Cardiac septum (tissue), 1 donor: ENCODE measurements at regions not wholly inside any gene's neighbourhood (a gene's known extent, or its start where the extent isn't known, plus 50 kb on each side); places are given as distances from the start of the nearest gene placed in this dataset.

Experiments used
- DNase-seq: peaks from one replicate; pipeline ENCODE4 v3.0.0-alpha.2; 2020; ENCODE audit warnings: low spot score
- intact Hi-C: fragments of 100-400 bp; cut with DNase I; formaldehyde crosslinking; loops from one replicate; pipeline ENCODE4 v1.14.0; 2022
- donor health status: DM: no; HTN: no; CAD: no.

- intact Hi-C loops: no loop called here
Observed at GRCh38 chr5:2997179-2997578, 245.7 kb upstream of the IRX2 start.

DNA sequence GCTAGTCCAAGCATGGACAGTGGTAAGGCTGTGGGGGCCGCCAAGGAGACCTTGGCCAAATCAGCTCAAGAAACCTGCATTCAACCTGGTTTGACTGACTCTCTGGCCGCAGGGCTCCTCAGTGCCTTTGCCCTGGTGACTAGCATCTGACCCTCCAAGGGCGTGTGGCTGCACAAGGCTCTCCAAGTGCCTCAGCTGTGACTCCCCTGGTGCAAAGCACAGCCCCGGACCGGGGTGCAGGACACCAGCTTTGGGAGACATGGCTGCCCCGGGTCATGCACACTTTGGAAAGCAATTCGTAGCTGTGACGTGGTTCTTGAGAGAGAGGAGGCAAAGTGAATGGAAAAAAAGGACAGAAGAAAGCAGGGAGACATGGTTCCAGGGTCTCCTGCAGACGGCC lies 245.2 kb upstream of the IRX2 start:
- intact Hi-C loops: no loop called here
- DNase-seq: no peak

More at GRCh38 chr5:2997179-2997578, 245.7 kb upstream of the IRX2 start:
- DNase-seq: no peak

DNA sequence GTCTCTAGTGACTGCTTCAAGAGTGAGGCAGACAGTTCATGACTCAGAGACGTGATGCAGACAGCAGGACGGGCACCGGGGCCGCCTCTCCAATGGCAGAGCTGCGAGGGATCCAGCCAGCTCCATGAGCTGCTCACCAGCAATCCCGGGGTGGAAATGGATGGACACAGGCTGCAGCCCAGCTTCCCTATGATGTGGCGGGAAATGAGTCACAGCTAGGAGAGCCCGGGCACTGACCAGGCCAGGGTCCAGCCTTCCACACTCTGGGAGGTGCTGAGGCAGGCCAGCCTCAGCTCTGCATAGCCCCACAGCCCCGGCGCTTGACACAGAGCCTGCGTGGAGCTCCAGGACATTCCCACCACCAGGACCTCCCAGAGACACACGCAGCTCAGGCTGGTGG lies 244.8 kb upstream of the IRX2 start:
- no peak for DNase-seq
- intact Hi-C loops: no loop called here

DNA sequence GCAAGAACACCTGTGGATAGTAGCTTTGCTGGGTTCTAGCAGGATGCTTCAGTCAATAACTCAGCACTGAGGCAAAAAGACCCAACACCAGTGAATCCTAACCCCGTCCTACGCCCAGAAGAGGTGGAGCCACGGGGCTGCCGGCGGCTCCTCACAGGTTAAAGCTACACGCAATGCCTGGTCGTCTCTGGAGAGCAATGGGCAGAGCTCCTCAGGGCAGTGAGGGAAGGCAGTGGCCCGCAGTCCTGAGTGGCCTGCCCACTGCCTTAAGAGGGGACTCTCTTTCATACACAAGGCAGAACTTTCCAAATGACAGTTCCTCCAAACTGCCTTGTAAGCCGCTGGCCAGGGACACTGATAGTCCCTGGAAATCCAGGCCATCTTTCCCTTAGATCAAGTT lies 244.2 kb upstream of the IRX2 start:
- intact Hi-C loops: no loop called here
- DNase-seq: no peak

GRCh38 chr5:2995035-2995434 lies 243.6 kb upstream of the IRX2 start:
- DNase-seq: no peak
- intact Hi-C loops: no loop called here

DNA sequence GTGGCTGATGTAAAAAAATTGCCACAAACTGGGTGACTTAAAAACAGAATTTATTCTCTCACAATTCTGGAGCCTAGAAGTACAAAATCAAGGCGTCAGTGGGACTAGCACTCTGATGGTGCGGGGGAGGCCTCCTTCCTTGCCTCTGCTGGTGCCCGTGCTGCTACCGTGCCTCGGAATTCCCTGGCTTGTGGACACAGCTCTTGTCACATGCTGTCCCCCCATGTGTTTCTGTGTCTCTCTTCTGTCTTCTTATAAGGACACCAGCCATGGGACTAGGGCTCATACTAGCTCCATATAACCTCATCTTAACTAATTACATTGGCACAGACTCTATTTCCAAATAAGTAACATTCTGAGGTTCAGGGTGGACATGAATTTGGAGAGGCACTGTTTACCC lies 242.3 kb upstream of the IRX2 start:
- intact Hi-C loops: no loop called here
- DNase-seq: no peak

DNA sequence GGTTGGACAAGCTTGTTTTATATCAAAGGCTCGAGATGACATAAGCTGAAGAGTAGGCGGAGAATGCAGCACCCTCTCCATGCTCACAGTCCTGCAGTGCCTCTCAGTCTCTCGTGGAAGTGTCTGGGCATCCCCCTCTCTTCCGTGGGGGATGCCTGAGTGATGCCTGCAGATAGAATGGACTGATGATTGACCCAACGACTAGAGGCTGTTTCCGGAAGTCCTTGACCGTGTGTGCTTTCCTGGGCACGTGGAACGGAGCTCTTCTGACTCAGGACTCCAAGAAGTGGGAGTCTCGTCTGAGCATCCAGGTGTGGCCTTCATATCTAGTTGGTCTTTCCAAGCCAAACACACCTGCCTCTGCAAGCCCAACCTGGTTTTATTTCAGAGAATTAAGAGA lies 241.8 kb upstream of the IRX2 start:
- DNase-seq: no peak
- intact Hi-C loops: no loop called here

DNA sequence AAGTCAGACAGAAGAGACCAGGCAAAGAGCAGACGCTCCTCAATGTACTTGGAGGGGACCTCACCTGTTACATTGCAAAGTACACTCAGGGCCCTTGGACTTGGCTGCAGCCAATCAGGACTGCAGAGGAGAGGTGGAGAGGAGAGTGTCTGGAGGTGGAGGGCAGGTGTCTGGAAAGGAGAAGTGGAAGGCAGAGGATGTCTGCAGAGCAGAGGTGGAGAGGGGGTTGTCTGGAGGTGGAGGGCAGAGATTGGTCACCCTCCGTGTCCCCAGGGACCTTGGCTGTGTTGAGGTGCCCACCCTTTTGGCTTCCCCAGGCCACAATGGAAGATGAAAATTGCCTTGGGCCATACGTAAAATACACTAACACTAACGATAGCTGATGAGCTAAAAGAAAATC lies 241.3 kb upstream of the IRX2 start:
- intact Hi-C loops: no loop called here
- no peak for DNase-seq

DNA sequence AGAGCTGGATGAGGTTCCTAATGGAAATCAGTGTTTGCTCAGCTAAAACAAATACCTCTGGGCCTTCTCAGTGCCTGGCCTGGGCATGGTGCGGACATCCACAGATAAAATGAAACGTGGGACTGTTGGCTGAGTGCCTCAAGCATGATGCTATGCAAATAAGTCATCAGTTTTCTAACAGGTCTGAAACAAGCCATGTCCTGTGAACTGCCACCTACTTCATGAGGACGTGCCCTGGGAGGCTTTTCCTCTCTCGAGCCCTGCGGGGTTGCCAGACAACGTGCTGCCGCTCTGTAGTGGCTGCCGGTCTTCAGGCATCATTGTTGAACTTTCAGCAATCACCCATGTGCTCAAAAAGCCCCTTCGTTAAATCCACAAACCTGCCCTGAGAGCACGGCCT lies 240.4 kb upstream of the IRX2 start:
- DNase-seq: no peak
- intact Hi-C loops: no loop called here

- peak; percentile 20 for DNase-seq
- intact Hi-C loops: no loop called here
Observed at GRCh38 chr5:2989517-2989916, 238.0 kb upstream of the IRX2 start.

DNA sequence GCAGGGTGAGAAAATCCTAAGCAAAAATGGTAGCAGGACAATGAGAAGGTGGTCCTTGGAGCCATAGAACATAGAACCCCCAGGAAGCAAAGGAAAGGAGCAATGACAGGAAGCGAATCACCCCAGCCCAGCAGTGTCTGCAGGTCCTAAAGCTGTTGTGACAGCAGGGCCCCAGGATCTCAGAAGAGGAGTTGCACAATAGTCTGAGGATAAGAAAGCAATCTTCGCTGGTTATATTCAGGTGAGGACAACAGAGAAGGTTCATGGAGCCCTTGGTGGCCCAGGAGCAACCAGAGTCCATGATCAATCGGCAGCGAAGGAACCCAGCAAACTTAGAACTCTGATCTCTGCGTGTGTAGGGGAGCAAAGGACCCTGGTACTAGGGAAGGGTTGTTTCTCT lies 234.8 kb upstream of the IRX2 start:
- no peak for DNase-seq
- intact Hi-C loops: no loop called here

GRCh38 chr5:2985718-2986117 lies 234.2 kb upstream of the IRX2 start:
- intact Hi-C loops: no loop called here
- no peak for DNase-seq

DNA sequence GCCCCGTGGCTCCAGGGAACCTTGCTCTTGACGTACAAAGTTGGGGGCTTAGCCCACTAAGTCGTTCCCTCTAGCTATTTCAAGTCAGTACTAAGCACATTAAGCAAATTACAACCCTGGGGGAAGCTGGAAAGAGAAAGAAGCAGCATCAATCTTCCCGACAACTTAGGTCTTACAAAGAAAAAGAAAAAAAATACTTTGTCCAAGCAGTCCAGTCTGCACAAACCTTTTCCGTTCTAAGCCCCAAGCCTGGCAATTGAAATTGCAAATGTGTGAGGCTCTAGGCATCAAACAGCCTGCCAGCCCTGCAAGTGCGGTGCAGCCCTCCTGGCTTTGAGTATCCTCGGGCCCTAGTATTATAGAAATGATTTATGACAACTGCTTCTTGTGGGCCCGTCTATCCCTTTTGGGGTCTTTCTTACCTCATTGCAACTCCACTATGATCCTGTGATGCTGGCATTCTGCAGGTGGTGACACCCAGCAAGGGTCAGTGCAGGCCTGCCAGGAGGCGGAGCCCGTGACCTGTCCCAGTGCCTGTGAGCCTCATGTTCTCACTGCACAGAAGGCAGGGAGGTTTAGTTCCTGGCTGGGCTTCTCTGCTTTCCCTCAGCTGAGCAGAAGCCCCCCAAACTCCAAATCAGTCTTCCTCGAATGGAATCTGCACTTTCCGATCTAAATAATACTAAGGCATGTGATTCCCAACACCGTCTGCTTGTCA lies 232.3 kb upstream of the IRX2 start:
- DNase-seq: no peak
- intact Hi-C loops: no loop called here

DNA sequence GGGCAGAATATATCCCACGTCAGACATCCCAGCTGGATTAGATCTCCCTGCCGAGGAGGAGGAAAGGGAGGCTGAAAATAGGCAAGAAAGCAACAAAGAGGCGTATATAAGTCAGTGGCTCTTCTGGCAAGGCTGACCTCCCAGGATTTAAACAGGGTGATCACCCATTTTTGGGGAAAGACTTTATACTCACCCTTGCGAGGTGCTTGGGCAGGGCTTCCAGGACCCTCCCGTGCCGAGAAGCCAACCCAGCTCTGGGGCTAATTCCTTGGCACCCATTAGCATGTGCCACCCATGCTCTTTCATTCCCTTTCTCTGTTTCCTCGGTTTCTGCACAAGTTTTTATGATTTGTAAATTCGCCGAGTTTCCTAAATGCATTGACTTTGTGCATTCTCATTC lies 230.2 kb upstream of the IRX2 start:
- no peak for DNase-seq
- intact Hi-C loops: no loop called here

GRCh38 chr5:2981035-2981434 lies 229.6 kb upstream of the IRX2 start:
- intact Hi-C loops: no loop called here
- DNase-seq: no peak

DNA sequence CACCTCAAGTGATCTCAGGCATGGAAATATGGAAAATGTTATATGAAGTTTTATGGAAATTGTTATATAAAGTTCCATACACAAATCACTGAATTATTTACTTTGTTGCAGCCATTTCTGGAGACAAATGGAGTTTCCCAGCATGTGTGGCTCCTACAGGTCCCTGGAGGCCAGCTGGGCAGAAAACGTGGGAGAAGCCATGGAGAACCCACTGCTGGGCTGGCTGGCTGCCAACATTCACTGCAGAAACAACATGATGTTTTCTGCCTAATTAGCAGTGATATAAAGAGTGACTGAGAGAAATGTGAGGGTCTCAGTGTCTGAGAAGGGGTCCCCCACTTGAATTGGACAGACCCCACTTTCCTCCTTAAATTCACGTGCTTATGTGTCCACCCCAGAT lies 208.8 kb upstream of the IRX2 start:
- DNase-seq: no peak
- intact Hi-C loops: no loop called here

DNA sequence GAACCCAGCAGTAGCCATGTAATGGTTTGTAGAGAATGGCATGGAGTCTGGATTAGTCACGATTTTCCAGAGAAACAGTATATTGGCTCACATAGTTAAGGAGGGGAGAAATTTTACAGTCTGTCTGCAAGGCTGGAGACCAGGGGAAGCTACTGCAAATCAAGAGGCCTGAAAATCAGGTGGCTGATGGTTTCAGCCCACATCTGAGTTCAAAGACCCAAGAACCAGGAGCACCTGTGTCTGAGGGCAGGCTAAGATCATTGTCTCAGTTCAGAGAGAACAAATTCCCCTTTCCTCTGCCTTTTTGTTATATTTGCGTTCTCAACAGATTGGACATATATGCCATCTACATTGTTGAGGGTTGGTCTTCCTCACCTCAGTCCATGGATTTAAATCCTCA lies 207.5 kb upstream of the IRX2 start:
- intact Hi-C loops: no loop called here

DNA sequence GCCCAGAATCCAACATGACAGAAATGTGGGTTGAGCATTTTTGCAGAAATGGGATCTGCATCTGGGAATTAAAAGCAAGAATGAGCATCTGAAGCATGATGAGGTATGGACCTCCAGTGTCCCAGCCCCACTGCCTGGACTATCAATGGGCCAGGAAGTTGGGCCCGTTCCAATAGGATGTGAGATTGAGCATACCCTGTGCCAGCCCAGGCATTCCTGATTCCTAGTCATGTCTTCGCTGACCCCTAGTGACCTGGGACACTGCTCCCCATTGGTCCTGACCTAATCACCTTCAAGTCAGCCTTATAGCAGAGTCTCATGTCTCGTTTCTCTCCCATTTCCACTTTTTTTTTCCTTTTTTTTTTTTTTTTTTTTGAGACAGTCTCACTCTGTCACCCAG lies 197.4 kb upstream of the IRX2 start:
- intact Hi-C loops: no loop called here
- DNase-seq: no peak

More for the DNA sequence above, 207.5 kb upstream of the IRX2 start:
- no peak for DNase-seq

- DNase-seq: no peak
- intact Hi-C loops: no loop called here
Observed at GRCh38 chr5:2946315-2946714, 194.8 kb upstream of the IRX2 start.

GRCh38 chr5:2936413-2936812 lies 184.9 kb upstream of the IRX2 start:
- DNase-seq: no peak
- intact Hi-C loops: no loop called here

GRCh38 chr5:2929779-2930178 lies 178.3 kb upstream of the IRX2 start:
- intact Hi-C loops: no loop called here
- no peak for DNase-seq

DNA sequence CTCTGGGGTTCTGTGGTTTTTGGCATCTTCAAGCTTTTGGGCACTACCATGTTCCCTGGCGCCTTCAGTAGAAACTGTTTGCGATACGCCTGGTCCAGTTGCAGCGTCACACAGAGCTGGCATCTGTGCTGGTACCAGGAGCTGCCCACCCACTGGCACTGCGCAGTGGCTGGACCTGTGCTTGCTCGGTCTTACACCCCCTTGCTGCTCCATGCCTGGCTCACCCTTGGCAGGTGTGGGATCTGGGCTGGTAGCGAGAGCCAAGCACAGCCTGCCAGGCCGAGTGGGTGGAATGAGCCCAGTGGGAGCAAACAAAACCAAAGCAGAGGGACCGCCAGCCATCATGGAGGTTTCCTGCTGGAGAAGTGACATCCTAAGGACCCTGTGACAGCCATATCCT lies 170.2 kb upstream of the IRX2 start:
- intact Hi-C loops: no loop called here

More for the DNA sequence above, 170.2 kb upstream of the IRX2 start:
- DNase-seq: no peak
